ENCODE measurements at regions not wholly inside any gene's neighbourhood (a gene's known extent, or its start where the extent isn't known, plus 50 kb on each side); places are given as distances from the start of the nearest gene placed in this dataset.
"Not testable (repeated sequence)": the region's sequence is repeated elsewhere in the genome, so short reads cannot be mapped to it uniquely, and the experiment has no call there.

DNA sequence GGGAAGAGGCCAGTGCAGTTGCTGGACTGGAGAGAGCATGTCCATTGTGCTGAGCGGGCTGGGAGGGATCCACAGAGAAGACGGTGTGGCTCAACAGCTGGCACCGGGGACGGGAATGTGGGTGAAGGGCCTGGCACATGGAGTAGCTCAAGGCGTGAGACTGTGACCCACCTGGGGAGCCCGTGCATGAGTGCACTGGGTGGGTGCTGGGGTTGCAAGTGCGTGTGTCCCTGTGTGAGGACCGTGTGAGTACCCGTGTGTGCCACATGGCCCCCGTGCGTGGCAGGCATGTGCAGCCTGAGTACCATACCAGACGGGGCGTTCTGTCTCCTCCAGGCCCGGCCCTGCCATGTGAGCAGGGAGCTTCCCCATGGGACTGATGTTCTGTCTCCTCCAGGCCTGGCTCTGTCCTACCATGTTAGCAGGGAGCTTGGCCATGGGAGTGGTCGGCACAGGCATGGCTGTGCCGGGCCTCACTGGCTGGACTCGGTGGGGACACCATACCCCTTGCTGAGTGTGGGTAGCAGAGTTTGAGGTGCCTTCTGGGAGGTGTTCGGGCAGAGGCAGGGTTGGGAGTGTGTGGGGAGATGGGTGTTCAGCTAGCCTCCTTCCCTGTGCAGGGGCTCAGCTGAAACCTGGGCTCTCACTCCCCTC lies 234.4 kb downstream of the TMEM121 start:
- TF ChIP-seq CTCF (conservative IDR thresholded peaks at IDR 0.05), result no peak
- H3K27ac ChIP-seq, result no peak overlapping the region

- H3K27ac ChIP-seq, result not testable (repeated sequence)
These were observed 235.0 kb downstream of the TMEM121 start for GRCh38 chr14:105761345-105761740.

- no peak overlapping the region for H3K27ac ChIP-seq
These were observed 235.5 kb downstream of the TMEM121 start for GRCh38 chr14:105761842-105762241.

GRCh38 chr14:105762262-105762661 lies 235.9 kb downstream of the TMEM121 start:
- H3K27ac ChIP-seq, result not testable (repeated sequence)

More at GRCh38 chr14:105761842-105762241, 235.5 kb downstream of the TMEM121 start:
- TF ChIP-seq CTCF (conservative IDR thresholded peaks at IDR 0.05), result no peak

GRCh38 chr14:105764254-105764901 lies 238.0 kb downstream of the TMEM121 start:
- H3K27ac ChIP-seq, result not testable (repeated sequence)

GRCh38 chr14:105765072-105765825 lies 238.9 kb downstream of the TMEM121 start:
- not testable (repeated sequence) for H3K27ac ChIP-seq

- no peak for TF ChIP-seq CTCF (conservative IDR thresholded peaks at IDR 0.05)
- no peak overlapping the region for H3K27ac ChIP-seq
These were observed 239.7 kb downstream of the TMEM121 start for GRCh38 chr14:105765893-105766614.

DNA sequence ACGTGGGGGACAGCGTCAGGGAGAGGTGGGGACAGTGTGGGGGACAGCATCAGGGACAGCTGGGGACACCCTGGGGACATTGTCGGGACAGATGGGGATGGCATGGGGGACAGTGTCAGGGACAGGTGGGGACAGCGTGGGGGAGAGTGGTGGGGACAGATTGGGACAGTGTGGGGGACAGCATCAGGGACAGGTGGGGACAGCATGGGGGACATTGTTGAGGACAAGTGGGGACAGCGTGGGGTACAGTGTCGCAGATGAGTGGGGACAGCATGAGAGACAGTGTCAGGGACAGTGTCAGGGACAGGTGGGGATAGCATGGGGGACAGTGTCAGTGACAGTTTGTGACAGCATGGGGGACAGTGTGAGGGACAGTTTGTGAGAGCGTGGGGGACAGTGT lies 240.9 kb downstream of the TMEM121 start:
- no peak overlapping the region for H3K27ac ChIP-seq
- TF ChIP-seq CTCF (conservative IDR thresholded peaks at IDR 0.05), result no peak

- H3K27ac ChIP-seq, result not testable (repeated sequence)
These were observed 241.7 kb downstream of the TMEM121 start for GRCh38 chr14:105768039-105768438.

DNA sequence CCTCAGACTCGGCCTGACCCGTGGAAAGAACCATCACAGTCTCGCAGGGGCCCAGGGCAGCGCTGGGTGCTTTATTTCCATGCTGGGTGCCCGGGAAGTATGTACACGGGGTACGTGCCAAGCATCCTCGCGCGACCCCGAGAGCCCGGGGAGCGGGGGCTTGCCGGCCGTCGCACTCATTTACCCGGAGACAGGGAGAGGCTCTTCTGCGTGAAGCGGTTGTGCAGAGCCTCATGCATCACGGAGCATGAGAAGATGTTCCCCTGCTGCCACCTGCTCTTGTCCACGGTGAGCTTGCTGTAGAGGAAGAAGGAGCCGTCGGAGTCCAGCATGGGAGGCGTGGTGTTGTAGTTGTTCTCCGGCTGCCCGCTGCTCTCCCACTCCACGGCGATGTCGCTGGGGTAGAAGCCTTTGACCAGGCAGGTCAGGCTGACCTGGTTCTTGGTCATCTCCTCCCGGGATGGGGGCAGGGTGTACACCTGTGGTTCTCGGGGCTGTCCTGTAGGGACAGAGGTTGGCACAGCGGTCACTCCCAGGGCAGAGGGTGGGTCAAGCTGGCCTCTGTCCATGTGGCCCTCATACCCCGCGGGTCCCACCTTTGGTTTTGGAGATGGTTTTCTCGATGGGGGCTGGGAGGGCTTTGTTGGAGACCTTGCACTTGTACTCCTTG lies 242.8 kb downstream of the TMEM121 start:
- H3K27ac ChIP-seq, result not testable (repeated sequence)

- not testable (repeated sequence) for H3K27ac ChIP-seq
These were observed 244.3 kb downstream of the TMEM121 start for GRCh38 chr14:105770619-105771216.

DNA sequence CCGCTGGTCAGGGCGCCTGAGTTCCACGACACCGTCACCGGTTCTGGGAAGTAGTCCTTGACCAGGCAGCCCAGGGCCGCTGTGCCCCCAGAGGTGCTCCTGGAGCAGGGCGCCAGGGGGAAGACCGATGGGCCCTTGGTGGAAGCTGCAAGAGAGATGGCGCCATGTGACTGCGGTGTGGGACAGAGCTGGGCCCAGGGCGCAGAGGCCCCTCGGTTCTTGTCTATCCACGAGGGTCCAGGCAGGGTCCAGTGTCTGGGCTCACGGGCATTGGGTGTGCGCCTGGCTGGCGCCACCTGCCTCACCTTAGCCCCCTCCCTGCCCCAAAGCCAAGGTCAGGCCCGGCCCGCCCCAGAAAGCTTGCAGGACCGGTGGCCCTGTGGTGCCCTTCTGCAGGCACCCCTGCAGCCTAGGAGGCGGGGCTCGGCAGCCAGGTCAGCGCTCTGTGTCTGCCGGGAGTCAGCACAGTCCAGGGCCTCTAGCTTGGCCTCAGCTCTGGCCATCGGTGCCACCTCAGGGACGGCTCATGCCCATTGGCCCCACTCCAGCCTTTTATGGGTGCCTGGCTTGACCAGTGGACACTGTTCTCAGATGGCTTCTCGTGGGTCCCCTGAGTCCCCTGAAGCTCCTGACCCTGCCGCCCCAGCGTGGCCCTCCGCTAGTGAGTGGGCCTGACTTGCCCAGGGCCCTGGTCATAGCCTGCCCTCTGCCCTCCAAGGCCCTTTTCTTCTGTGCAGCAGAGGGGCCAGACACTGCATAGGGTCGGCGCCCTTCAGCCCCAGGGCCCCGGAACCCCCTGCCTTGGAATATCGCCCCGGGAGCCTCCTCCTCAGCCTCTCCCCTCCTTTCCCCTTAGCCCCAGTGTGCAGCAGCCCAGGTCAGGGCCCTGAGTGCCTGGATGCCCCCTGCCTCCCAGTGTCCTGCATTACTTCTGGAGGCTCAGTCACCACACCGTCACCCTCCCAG lies 245.2 kb downstream of the TMEM121 start:
- not testable (repeated sequence) for H3K27ac ChIP-seq

DNA sequence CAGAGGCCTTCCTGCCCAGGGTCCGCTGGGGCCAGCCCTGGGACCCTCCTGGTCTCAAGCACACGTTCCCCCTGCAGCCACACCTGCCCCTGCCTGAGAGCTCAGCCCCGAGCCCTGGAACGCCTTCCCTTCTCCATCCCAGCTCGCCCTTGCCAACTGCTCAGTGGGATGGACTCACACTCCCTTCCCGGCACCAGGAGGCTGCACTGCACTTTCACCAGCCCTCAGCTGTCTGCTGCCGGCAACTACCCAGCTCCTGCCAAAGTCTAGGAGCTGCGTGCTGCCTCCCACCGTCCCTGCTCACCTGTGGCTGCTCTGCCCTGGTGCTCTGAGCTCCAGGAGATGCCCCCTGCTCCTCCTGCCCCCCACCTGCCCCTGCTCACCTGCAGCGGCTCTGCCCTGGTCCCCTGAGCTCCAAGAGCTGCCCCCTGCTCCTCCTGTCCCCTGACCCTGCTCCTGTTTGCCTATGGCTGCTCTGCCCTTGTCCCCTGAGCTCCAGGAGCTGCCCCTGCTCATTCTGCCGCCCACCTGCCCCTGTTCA lies 246.4 kb downstream of the TMEM121 start:
- H3K27ac ChIP-seq, result not testable (repeated sequence)

All from VCaP (cell line).